ENCODE measurements at regions not wholly inside any gene's neighbourhood (a gene's known extent, or its start where the extent isn't known, plus 50 kb on each side); places are given as distances from the start of the nearest gene placed in this dataset.

DNA sequence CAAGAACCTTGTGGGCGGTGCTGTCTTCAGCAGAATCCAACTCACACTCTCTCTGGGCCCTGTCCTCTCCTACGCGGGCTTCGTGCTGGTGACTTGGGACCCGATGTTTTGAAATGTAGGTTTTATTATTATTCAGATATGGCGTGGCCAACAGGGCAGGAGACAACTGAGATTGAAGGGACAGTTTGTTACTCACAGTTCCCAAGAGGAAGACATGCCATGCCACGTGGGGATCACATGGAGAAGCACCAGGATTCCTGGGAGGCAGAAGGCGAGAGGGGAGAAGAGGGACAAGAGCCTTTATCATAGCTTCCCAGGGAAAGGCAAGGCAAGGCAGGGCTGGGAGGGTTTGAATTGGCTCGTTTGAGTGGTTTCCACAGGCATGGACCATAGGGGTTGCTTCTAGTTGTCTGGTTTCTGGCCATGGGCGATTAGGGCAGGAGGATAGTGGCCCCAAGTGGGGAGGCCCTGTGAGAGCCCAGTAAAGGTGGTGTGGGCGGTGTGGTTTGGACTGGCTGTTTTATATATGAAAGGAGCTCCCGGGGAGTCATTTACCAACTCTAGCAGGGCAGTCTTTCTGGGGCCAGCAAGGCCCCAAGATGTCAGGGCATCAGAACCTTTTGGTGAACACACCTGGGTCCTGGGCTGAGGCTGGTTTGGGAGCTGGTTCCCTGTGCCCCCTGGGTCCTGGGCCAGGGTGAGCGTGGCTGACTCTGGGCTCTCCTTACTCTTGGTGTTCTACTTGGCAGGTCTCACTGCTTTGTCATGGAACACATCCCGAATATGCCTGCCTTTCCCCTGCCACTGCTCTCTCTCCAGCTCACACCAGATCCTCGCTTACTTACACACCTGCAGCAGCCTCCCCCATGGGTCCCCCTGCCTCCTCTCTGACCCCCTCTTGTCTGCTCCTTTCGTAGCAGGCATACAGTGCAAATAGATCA lies 94.0 kb upstream of the ZNF536 start:
- no peaks in the 10 kb centered on the region for H3K27me3 ChIP-seq
- no peaks in the 10 kb centered on the region for H3K4me1 ChIP-seq (ENCODE audit: insufficient read depth)
- H3K4me3 ChIP-seq: no peak overlapping the region
- no peak overlapping the region for H3K27ac ChIP-seq
- no peaks in the 10 kb centered on the region for H3K36me3 ChIP-seq
- 79 to 88% (median 87%) methylated on average over 16 of the region's 16 CpGs for WGBS, 3 donors
- H3K9me3 ChIP-seq: no peaks in the 10 kb centered on the region
- TF ChIP-seq EP300 (IDR thresholded peaks at IDR 0.05): no peak
- DNase-seq: no peak
- intact Hi-C loops (cut with DNase I): no loop called here

DNA sequence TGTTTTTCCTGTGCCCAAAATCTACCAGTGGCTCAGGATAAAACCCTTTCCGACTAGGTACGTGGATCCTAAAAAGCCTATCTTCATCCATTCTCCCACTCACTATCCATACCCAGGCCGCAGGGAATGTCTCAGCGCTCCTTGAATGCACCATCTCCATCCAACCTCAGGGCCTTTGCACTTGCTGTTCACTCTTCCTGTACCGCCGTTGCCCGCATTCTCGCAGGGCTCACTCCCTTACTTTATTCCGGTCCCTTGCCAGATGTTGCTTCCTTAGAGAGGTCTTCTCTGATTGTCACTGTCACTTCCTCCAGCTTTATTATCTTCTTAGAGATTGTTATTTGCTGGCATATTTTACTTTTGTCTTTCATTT lies 93.3 kb upstream of the ZNF536 start:
- no peaks in the 10 kb centered on the region for H3K9me3 ChIP-seq
- H3K27me3 ChIP-seq: no peaks in the 10 kb centered on the region
- TF ChIP-seq EP300 (IDR thresholded peaks at IDR 0.05) (no peak), POLR2A (IDR thresholded peaks at IDR 0.05) (no peak)
- TF ChIP-seq, protein P1, sequence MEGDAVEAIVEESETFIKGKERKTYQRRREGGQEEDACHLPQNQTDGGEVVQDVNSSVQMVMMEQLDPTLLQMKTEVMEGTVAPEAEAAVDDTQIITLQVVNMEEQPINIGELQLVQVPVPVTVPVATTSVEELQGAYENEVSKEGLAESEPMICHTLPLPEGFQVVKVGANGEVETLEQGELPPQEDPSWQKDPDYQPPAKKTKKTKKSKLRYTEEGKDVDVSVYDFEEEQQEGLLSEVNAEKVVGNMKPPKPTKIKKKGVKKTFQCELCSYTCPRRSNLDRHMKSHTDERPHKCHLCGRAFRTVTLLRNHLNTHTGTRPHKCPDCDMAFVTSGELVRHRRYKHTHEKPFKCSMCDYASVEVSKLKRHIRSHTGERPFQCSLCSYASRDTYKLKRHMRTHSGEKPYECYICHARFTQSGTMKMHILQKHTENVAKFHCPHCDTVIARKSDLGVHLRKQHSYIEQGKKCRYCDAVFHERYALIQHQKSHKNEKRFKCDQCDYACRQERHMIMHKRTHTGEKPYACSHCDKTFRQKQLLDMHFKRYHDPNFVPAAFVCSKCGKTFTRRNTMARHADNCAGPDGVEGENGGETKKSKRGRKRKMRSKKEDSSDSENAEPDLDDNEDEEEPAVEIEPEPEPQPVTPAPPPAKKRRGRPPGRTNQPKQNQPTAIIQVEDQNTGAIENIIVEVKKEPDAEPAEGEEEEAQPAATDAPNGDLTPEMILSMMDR (IDR thresholded peaks at IDR 0.05): no peak
- no peak overlapping the region for H3K27ac ChIP-seq
- DNase-seq: no peak
- no peaks in the 10 kb centered on the region for H3K4me1 ChIP-seq (ENCODE audit: insufficient read depth)
- 92 to 97% (median 94%) methylated on average over 9 of the region's 9 CpGs for WGBS, 3 donors
- no peak overlapping the region for H3K4me3 ChIP-seq
- no peaks in the 10 kb centered on the region for H3K36me3 ChIP-seq
- intact Hi-C loops (cut with DNase I): no loop called here

GRCh38 chr19:30280018-30280417 lies 92.2 kb upstream of the ZNF536 start:
- Histone ChIP-seq H3K27me3 (no peaks in the 10 kb centered on the region), H3K4me1 (ENCODE audit: insufficient read depth) (no peaks in the 10 kb centered on the region), H3K27ac (no peak overlapping the region), H3K9me3 (no peaks in the 10 kb centered on the region), H3K36me3 (no peaks in the 10 kb centered on the region), H3K4me3 (no peak overlapping the region)
- intact Hi-C loops (cut with DNase I): no loop called here
- TF ChIP-seq, protein P1 (IDR thresholded peaks at IDR 0.05): no peak
- no peak for TF ChIP-seq EP300 (IDR thresholded peaks at IDR 0.05)
- no peak for TF ChIP-seq POLR2A (IDR thresholded peaks at IDR 0.05)
- 79 to 87% (median 86%) methylated on average over 6 of the region's 6 CpGs for WGBS, 3 donors
- no peak for DNase-seq

GRCh38 chr19:30281906-30282305 lies 90.3 kb upstream of the ZNF536 start:
- whole genome bisulfite sequencing, 3 donors: 79 to 86% (median 85%) methylated on average over 7 of the region's 7 CpGs
- intact Hi-C loops (cut with DNase I): no loop called here

More at GRCh38 chr19:30281906-30282305, 90.3 kb upstream of the ZNF536 start:
- Histone ChIP-seq H3K36me3 (no peaks in the 10 kb centered on the region), H3K4me1 (ENCODE audit: insufficient read depth) (no peaks in the 10 kb centered on the region), H3K27me3 (no peaks in the 10 kb centered on the region), H3K9me3 (no peaks in the 10 kb centered on the region), H3K4me3 (no peak overlapping the region), H3K27ac (no peak overlapping the region)
- DNase-seq: no peak
- TF ChIP-seq EP300 (IDR thresholded peaks at IDR 0.05) (no peak), POLR2A (IDR thresholded peaks at IDR 0.05) (no peak)
- TF ChIP-seq, protein P1 (IDR thresholded peaks at IDR 0.05): no peak
